ENCODE measurements at regions not wholly inside any gene's neighbourhood (a gene's known extent, or its start where the extent isn't known, plus 50 kb on each side); places are given as distances from the start of the nearest gene placed in this dataset.

GRCh38 chr16:85389679-85390470, 223.2 kb upstream of the GSE1 start:
- no peak for TF ChIP-seq POLR2A (IDR thresholded peaks at IDR 0.05)
- no peak for TF ChIP-seq CTCF (IDR thresholded peaks at IDR 0.05)

All from heart left ventricle (tissue), 13 donors.